NOMO-1 (cell line): ENCODE measurements at regions not wholly inside any gene's neighbourhood (a gene's known extent, or its start where the extent isn't known, plus 50 kb on each side); places are given as distances from the start of the nearest gene placed in this dataset.

ENCODE experiments used
- DNase-seq, 2 experiments: peaks; one replicate each; lab custom pipeline; 2025; ENCODE audit not compliant: unreplicated experiment in 2 of 2; lab: John Stamatoyannopoulos, UW

GRCh38 chr6:54991761-54992330, 145.3 kb downstream of the FAM83B start:
- no peak for DNase-seq

GRCh38 chr6:54992789-54993188, 146.2 kb downstream of the FAM83B start:
- DNase-seq: no peak

GRCh38 chr6:54993294-54993693, 146.7 kb downstream of the FAM83B start:
- no peak for DNase-seq

GRCh38 chr6:54993948-54994347, 147.4 kb downstream of the FAM83B start:
- DNase-seq: no peak

- no peak for DNase-seq
Measured at GRCh38 chr6:54998576-54998975, 152.0 kb downstream of the FAM83B start.

GRCh38 chr6:55003719-55004430, 157.3 kb downstream of the FAM83B start:
- DNase-seq: no peak

- DNase-seq: no peak
Measured at GRCh38 chr6:55009131-55009530, 162.6 kb downstream of the FAM83B start.

- DNase-seq: no peak
Measured at GRCh38 chr6:55011034-55011433, 163.3 kb upstream of the HCRTR2 start.

- DNase-seq: no peak
Measured at GRCh38 chr6:55012454-55012853, 161.9 kb upstream of the HCRTR2 start.

- DNase-seq: no peak
Measured at GRCh38 chr6:55014321-55015088, 159.8 kb upstream of the HCRTR2 start.

GRCh38 chr6:55016261-55016660, 158.1 kb upstream of the HCRTR2 start:
- no peak for DNase-seq

GRCh38 chr6:55017555-55018300, 156.6 kb upstream of the HCRTR2 start:
- no peak for DNase-seq

- DNase-seq: no peak
Measured at GRCh38 chr6:55019591-55019990, 154.7 kb upstream of the HCRTR2 start.

GRCh38 chr6:55023230-55023629, 151.1 kb upstream of the HCRTR2 start:
- DNase-seq: peak; percentile 63 to 79

- peak in 1 of 2 experiments; percentile 5 for DNase-seq
Measured at GRCh38 chr6:55033016-55033546, 141.2 kb upstream of the HCRTR2 start.

- DNase-seq: peak; percentile 46 to 55
Measured at GRCh38 chr6:55034752-55035151, 139.6 kb upstream of the HCRTR2 start.

GRCh38 chr6:55040102-55040848, 134.0 kb upstream of the HCRTR2 start:
- DNase-seq: peak in 1 of 2 experiments; percentile 53

GRCh38 chr6:55046869-55047422, 127.4 kb upstream of the HCRTR2 start:
- DNase-seq: no peak

- peak; percentile 78 to 92 for DNase-seq
Measured at GRCh38 chr6:55047451-55048044, 126.8 kb upstream of the HCRTR2 start.
